GM20000 (cell line): ENCODE measurements at regions not wholly inside any gene's neighbourhood (a gene's known extent, or its start where the extent isn't known, plus 50 kb on each side); places are given as distances from the start of the nearest gene placed in this dataset.

Experiments
- DNase-seq: peaks from one replicate; pipeline ENCODE4 v3.0.0; 2012; ENCODE audit warnings: low spot score
- TF ChIP-seq, protein P1 (sequence below): IDR thresholded peaks from 2 replicates; pipeline ENCODE4 v1.5.1; 2012; ENCODE audit warnings: mild to moderate bottlenecking, control low read depth; ENCODE audit errors: extremely low read depth, missing control alignments

DNA sequence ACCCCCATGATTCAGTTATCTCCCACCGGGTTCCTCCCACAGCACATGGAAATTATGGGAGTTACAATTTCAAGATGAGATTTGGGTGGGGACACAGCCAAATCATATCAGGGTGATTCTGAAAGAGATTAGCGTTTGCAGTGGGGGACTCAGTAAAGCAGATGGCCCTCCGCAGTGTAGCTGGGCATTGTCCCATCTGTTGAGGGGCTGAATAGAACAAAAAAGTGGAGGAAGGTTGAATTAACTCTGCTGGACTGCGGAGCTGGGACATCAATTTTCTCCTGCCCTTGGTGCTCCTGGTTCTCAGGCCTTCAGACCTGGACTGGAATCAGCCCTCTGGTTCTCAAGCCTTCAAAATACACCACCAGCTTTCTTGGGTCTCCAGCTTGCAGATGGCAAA lies 55.2 kb upstream of the CACNA1A start:
- TF ChIP-seq, protein P1, sequence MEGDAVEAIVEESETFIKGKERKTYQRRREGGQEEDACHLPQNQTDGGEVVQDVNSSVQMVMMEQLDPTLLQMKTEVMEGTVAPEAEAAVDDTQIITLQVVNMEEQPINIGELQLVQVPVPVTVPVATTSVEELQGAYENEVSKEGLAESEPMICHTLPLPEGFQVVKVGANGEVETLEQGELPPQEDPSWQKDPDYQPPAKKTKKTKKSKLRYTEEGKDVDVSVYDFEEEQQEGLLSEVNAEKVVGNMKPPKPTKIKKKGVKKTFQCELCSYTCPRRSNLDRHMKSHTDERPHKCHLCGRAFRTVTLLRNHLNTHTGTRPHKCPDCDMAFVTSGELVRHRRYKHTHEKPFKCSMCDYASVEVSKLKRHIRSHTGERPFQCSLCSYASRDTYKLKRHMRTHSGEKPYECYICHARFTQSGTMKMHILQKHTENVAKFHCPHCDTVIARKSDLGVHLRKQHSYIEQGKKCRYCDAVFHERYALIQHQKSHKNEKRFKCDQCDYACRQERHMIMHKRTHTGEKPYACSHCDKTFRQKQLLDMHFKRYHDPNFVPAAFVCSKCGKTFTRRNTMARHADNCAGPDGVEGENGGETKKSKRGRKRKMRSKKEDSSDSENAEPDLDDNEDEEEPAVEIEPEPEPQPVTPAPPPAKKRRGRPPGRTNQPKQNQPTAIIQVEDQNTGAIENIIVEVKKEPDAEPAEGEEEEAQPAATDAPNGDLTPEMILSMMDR, result no peak

DNA sequence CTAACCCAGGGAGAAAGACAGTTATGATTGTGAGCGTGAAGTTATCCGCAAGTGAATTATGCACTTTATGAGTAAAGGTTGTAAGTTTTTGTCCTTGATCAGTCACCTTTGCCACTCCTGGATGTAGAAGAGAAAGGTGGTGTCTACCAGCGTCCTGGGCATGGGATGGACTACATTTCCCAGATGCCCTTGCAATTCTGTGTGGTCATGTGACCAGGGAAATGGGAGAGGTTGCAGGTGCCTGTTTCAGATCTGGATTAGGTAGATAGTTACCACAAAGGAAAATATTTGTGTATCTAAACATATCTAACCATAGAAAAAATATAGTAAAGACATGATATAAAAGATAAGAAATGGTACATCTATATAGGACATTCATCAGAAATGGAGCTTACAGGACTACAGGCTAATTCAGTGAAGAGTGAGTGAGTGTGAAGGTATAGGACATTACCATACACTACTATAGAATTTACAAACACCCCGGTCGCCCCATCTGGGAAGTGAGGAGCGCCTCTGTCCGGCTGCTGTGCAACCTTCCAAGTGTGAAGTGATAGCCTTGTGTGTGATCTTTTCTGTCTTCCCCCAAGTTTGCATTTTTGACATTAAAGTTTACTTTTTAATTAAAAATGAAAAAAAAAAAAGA lies 51.6 kb upstream of the CACNA1A start:
- no peak for DNase-seq
- TF ChIP-seq, protein P1, result no peak

More for the DNA sequence above, 55.2 kb upstream of the CACNA1A start:
- no peak for DNase-seq

DNA sequence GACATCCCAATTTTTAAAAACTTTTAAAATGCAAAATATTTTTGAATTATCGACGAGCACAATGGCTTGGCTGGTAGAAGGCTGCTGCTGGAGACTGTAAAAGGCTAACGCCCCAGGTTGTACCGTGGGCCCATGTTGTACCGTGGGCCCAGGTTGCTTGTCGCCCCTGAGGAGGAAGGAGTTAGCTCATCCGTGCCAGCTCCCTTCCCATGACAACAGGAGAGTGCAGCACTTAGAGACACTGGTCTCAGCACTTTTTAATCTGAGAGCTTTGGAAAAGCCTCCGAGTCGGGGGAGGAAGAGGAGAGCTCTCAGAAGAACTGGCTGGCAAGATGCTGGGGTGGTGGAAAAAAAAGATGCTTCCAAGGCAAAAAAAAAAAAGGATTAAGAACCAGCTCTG lies 50.3 kb upstream of the CACNA1A start:
- DNase-seq, result no peak
- TF ChIP-seq, protein P1, result no peak
